Gastrocnemius medialis (tissue), 4 donors: ENCODE measurements at regions not wholly inside any gene's neighbourhood (a gene's known extent, or its start where the extent isn't known, plus 50 kb on each side); places are given as distances from the start of the nearest gene placed in this dataset.
A peak's percentile ranks its signal among the peaks of the same experiment; 100 is the strongest.

ENCODE experiments used
- ATAC-seq, 2 donors: fragments of 150-250 bp; one replicate each; pipeline ENCODE4 v1.9.1; 2016
- DNase-seq, 2 donors: peaks; one replicate each; pipeline ENCODE4 v3.0.0-alpha.2; 2019
- H3K27ac ChIP-seq, 4 donors: fragments of 200-600 bp; sonication (generic); 1 replicate in 1 of 4; 2 replicates in 3 of 4; pipeline ENCODE4 v1.5.1; 2016 to 2018; ENCODE audit warnings: mild to moderate bottlenecking in 2 of 4, moderate library complexity in 1 of 4
- H3K27me3 ChIP-seq, 3 donors: fragments of 200-600 bp; sonication (generic) in 2 of 3; 1 replicate in 1 of 3; 2 replicates in 2 of 3; pipeline versions ENCODE4 v1.5.1 to v1.6.0; 2016 to 2019; ENCODE audit warnings: mild to moderate bottlenecking in 1 of 3, moderate library complexity in 1 of 3
- H3K36me3 ChIP-seq, 2 donors: fragments of 200-600 bp; sonication (generic) in 1 of 2; one replicate each; pipeline ENCODE4 v1.5.1; 2017 to 2018
- H3K4me1 ChIP-seq, 2 donors: fragments of 200-600 bp; sonication (generic) in 1 of 2; one replicate each; pipeline ENCODE4 v1.5.1; 2016 to 2017; ENCODE audit warnings: mild to moderate bottlenecking in 2 of 2
- H3K4me3 ChIP-seq, 4 donors: fragments of 200-600 bp; sonication (generic) in 3 of 4; 1 replicate in 1 of 4; 2 replicates in 3 of 4; pipeline ENCODE4 v1.5.1; 2016 to 2019; ENCODE audit warnings: mild to moderate bottlenecking in 2 of 4
- H3K9me3 ChIP-seq, 3 donors: fragments of 200-600 bp; sonication (generic) in 2 of 3; 1 replicate in 1 of 3; 2 replicates in 2 of 3; pipeline ENCODE4 v1.5.1; 2016 to 2019
- CTCF ChIP-seq, 5 experiments: fragments of 450-650 bp in 3 of 5; fragments of 200-600 bp in 2 of 5; sonication (generic) in 2 of 5; IDR thresholded peaks in 4 of 5; conservative IDR thresholded peaks in 1 of 5; 1 replicate in 4 of 5; 2 replicates in 1 of 5; pipeline ENCODE4 v1.5.1; 2016 to 2019; ENCODE audit warnings: antibody characterized with exemption in 5 of 5, mild to moderate bottlenecking in 3 of 5, moderate library complexity in 3 of 5
- POLR2A ChIP-seq, 2 donors: fragments of 450-650 bp; IDR thresholded peaks; one replicate each; pipeline ENCODE4 v1.6.1; 2017; ENCODE audit warnings: antibody characterized with exemption in 2 of 2, mild to moderate bottlenecking in 2 of 2, moderate library complexity in 2 of 2
- in situ Hi-C, 4 donors: fragments of 200-750 bp; cut with MboI; loops; one replicate each; pipeline versions ENCODE4 v1.15.0 to v1.8.0; 2017; ENCODE audit warnings: low sequenced_read_pairs in 4 of 4
- intact Hi-C: fragments of 100-400 bp; cut with DNase I; formaldehyde crosslinking; loops from one replicate; pipeline ENCODE4 v1.15.1; 2023; ENCODE audit warnings: low total_unique reads

DNA sequence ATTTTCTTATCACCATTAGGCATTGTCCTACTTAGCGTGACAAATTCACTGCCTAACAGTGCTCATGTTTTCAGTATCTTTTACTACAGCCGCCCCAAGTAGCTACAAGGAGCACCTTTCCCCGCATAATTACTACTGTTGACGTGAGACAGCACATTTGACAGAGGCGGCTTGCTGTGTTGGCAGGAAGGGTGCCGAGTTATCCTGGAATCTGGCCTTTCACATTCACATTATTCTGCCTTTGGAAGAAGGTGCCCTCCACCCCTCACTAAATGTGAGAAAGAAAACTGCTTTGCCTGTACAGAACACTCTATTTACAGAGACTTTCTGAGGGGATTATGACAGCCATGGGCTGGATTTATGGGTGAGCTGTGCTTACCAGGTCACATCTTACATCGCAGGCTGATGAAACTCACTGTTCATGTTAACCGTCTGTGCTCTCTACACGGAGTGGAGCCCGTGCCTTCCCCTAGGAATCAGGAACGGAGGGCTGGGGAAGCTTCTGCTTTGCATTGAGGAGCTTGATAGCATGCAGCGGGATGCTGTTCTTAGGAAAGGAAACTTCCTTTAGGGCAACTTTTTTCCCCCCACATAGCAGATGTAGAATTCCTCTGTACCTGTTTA, 148.0 kb upstream of the ZRANB2 start:
- in situ Hi-C loops, result no loop called here
- ATAC-seq (no peak), DNase-seq (no peak)
- Histone ChIP-seq H3K36me3 (no peaks in the 10 kb centered on the region), H3K9me3 (no peaks in the 10 kb centered on the region), H3K4me3 (no peak overlapping the region), H3K27me3 (no peaks in the 10 kb centered on the region), H3K27ac (no peak overlapping the region), H3K4me1 (no peaks in the 10 kb centered on the region)
- intact Hi-C loops, result no loop called here
- TF ChIP-seq POLR2A (IDR thresholded peaks at IDR 0.05) (no peak), CTCF (IDR thresholded peaks at IDR 0.05 in 4 of 5, conservative IDR thresholded peaks at IDR 0.05 in 1 of 5) (no peak)

DNA sequence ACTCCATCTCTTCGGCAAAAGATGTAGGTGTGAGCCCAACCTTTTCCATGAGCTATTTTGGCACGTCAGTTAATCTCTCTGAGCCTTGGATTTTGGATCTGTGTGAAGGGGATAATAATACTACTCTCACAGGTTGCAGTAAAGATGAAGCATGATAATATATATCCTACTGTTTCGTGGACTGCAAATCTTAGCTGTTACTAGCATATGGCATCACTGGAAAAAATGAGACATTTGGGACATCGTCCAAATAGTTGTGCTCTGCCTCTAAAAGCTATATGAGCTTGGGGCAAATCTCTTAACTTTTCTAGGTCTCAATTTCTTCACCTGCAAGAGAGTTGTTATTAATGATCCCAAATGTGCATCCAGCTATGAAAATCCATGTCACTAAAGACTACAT, 147.4 kb upstream of the ZRANB2 start:
- ATAC-seq, result no peak

DNA sequence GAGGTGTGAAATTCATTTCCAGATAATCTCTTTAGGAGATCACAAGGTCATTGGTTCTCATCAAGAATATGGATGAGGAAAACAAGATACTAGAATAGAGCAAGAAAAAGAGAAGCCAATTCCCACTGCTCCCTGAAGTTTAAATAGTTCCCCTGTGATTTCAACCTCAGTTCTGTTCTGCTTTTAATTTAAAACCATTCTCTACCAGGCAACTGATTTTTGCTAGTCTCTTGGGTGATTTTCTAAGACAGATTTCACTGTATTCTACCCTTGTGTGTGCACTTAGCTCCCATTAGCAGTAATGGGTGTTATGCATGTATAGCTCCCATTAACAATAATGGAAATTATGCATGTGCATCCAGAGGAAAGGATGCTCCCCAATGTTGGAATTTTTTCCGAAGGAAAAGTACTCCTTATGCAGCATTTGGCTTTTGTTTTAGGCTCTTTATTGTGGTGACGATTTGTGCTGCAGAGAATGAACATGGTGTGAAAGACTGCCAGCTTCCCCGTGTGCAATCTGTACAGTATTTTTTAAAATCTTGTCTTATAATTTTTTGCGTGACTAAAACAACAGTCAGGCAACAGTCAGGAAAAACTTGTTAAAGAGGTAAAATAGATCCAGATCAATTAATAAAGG, 144.0 kb upstream of the ZRANB2 start:
- peak overlapping the region in 1 of 4 donors; percentile 2 for H3K27ac ChIP-seq
- no peaks in the 10 kb centered on the region for H3K4me1 ChIP-seq
- H3K36me3 ChIP-seq, result no peaks in the 10 kb centered on the region
- intact Hi-C loops (no loop called here), in situ Hi-C loops (no loop called here)
- DNase-seq (no peak), ATAC-seq (no peak)
- H3K4me3 ChIP-seq, result no peak overlapping the region
- H3K27me3 ChIP-seq, result no peaks in the 10 kb centered on the region
- TF ChIP-seq CTCF (IDR thresholded peaks at IDR 0.05 in 4 of 5, conservative IDR thresholded peaks at IDR 0.05 in 1 of 5), result no peak
- TF ChIP-seq POLR2A (IDR thresholded peaks at IDR 0.05), result no peak
- H3K9me3 ChIP-seq, result no peaks in the 10 kb centered on the region

More for the DNA sequence above, 147.4 kb upstream of the ZRANB2 start:
- Histone ChIP-seq H3K9me3 (no peaks in the 10 kb centered on the region), H3K4me3 (no peak overlapping the region), H3K36me3 (no peaks in the 10 kb centered on the region), H3K4me1 (no peaks in the 10 kb centered on the region), H3K27ac (no peak overlapping the region), H3K27me3 (no peaks in the 10 kb centered on the region)
- intact Hi-C loops, result no loop called here
- no peak for DNase-seq
- in situ Hi-C loops, result no loop called here
- TF ChIP-seq CTCF (IDR thresholded peaks at IDR 0.05 in 4 of 5, conservative IDR thresholded peaks at IDR 0.05 in 1 of 5) (no peak), POLR2A (IDR thresholded peaks at IDR 0.05) (no peak)

DNA sequence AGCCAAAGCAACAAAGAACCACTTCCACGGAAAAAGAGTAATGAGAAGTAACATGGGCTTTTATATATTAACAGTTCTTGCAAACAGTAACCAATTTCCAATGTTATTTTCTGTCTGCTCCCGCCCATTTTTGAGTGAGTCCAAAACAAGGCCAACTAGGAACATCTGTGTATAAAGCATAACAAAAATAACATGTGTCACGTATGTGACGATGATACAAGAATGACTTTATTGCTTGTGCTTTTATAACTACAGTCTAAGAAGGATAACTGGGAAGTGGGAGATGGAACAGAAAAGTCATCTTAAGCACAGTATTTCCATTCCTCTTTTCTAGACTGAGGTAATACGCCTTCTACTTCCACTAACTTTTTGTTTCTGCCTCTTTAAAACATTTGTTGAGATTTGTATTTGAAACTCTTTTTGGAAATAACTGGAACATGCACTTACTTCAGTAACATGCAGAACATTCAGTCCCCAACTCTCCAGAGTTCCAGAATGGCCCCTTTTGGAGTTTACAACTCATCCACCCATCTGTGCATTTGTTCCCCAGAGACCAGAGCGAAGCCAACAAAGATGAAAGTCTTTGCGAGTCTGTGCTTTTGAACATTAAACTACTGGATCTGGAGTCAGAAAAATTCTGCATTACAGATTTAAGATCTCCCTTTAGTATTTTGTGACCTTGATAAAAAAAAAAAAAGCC, 143.0 kb upstream of the ZRANB2 start:
- ATAC-seq, result peak in 1 of 2 donors; percentile 26
- intact Hi-C loops, result no loop called here

More for the DNA sequence above, 143.0 kb upstream of the ZRANB2 start:
- Histone ChIP-seq H3K27ac (peak overlapping the region in 3 of 4 donors; percentile 9 to 35 (median 18)), H3K36me3 (no peaks in the 10 kb centered on the region), H3K9me3 (no peaks in the 10 kb centered on the region), H3K4me3 (no peak overlapping the region), H3K4me1 (no peaks in the 10 kb centered on the region), H3K27me3 (no peaks in the 10 kb centered on the region)
- DNase-seq, result peak in 1 of 2 donors; percentile 2
- TF ChIP-seq CTCF (IDR thresholded peaks at IDR 0.05 in 4 of 5, conservative IDR thresholded peaks at IDR 0.05 in 1 of 5) (no peak), POLR2A (IDR thresholded peaks at IDR 0.05) (no peak)
- in situ Hi-C loops, result no loop called here
